NCI-H1694 treated with DMSO at 0.1 percent for 48 hours (cell line): ENCODE measurements at regions not wholly inside any gene's neighbourhood (a gene's known extent, or its start where the extent isn't known, plus 50 kb on each side); places are given as distances from the start of the nearest gene placed in this dataset.

Experiments used
- DNase-seq: peaks from one replicate; lab custom pipeline; 2025; lab: John Stamatoyannopoulos, UW

DNA sequence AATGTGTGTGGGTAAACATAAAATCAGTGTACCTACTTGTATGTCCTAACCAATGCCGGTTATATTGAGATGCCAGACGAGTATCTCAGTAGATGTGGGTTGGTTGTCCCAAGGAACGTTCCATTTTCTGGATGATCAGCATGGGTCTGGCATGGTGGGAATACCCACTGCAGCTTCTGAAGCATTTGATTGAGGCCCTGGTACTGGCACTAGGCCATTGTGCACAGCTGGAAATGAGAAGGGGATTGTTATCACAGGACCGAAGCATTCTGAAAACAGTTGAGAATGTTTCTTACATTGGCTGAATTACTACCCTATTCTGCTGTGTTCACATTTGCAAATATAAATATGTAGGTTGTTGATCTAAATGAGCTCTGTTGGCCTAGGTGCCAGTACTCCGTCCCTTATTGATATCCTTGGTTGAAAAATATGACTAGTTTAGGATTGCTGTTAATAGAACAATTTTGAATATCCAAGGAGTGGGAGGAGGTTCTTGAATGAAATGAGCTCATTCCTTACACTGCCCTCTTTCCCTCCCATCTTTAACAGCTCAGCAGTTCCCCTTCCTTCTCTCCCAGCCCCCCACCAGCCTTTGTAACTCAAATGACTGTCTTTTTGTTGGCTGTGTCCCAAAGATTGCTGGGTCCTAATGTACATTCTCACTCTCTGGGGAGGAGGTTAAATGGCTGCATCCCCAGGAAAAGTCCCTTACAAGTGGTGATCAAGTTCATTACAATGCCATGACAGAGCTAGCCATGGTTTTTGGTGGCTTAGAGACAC is 293.3 kb upstream of the TPM1 start:
- no peak for DNase-seq

DNA sequence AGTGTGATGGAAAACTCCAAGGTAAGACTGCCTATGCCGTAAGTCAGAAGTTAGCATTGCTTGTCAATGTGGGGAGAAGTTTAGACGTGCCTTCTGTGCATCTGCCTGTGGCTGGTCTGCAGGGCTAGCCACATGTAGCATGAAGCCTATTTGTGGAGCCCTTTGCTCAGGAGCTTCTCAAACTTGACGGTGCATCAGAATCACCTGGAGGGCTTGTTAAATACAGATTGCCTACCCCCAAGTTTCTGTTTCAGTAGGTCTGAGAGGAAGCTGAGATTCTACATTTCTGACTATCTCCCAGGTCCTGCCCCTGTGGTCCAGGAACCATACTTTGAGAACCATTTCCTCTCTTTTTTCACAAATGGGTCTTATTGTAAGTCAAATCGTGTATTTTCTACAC is 292.1 kb upstream of the TPM1 start:
- no peak for DNase-seq

- DNase-seq = no peak
Observed at GRCh38 chr15:62752657-62753517, 289.7 kb upstream of the TPM1 start.

GRCh38 chr15:62753518-62754221 is 288.9 kb upstream of the TPM1 start:
- DNase-seq = no peak

- no peak for DNase-seq
Observed at GRCh38 chr15:62756326-62756994, 286.1 kb upstream of the TPM1 start.

DNA sequence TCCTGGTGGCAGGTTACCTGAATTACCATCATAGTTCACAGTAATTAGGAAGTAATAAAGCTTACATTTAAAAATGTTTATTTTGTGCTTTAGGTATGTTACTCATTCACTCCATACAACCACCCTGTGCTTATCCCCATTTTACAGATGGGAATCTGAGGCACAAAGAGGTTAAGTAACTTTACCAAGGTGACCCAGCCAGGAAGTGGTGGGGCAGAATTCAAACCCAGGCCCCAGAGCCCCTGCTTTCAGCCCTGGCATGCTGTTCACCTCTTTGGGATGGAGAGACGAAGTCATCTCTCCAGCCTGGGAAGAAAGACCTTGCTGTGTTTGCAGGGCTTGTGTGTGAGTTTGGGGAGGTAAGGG is 285.6 kb upstream of the TPM1 start:
- no peak for DNase-seq

DNA sequence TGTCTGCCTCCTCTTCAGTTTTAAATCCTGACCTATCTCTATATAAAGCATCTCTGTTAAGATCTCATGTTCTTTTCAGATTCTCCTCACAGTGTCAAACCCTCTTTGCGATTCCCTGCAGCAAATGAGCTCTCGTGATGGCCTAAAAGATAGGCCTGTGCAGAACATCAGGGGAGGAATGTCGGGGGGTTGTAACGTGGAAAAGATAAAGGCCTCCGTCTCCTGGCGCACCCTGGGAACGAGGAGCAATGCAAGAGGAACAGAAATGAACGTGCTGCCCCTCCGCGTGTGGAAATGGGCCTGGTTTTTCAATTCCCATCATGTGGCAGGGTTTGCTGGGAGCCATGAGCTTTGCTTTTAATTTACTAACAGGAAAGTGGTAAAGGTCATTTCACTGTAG is 285.0 kb upstream of the TPM1 start:
- no peak for DNase-seq

GRCh38 chr15:62758126-62758951 is 284.2 kb upstream of the TPM1 start:
- DNase-seq = no peak

- no peak for DNase-seq
Observed at GRCh38 chr15:62758952-62759349, 283.6 kb upstream of the TPM1 start.

DNA sequence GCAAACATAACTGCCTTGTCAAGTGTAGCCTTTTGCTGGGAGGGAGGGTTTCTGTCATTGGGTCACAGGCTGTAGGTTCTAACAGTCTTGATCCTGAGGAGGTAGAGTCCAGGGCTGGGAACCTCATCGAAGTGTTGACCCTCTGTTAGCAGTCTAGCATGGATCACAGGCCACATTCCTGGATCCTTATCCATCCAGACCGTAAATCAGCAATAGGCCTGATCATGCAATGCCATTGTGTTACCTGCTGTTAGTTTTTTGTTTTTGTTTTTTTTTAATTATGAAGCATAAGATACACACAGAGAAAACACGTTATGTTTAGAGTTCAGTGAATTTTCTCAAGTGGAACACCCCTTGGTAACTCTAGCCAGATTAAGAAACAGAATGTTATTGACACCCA is 282.0 kb upstream of the TPM1 start:
- no peak for DNase-seq

GRCh38 chr15:62765916-62766315 is 276.6 kb upstream of the TPM1 start:
- DNase-seq = no peak

DNA sequence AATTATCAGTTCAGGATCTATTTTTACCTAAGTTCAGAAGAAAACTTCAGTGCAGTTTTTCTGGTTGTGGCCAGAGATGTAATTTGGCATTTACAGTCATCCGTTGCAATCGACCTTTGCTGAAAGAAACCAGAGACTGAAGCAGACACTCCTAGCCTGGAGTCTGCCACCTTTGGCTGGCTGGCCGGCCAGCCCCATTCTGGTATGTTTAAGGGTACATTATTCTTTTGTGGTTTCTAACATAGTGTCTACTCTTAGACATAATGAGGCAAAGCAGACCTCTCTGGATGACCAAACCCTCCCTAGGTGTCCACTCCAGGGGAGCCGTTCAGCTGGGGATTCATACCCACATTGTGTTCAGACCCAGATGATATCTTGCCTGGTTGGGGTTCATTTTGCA is 275.9 kb upstream of the TPM1 start:
- DNase-seq = no peak

DNA sequence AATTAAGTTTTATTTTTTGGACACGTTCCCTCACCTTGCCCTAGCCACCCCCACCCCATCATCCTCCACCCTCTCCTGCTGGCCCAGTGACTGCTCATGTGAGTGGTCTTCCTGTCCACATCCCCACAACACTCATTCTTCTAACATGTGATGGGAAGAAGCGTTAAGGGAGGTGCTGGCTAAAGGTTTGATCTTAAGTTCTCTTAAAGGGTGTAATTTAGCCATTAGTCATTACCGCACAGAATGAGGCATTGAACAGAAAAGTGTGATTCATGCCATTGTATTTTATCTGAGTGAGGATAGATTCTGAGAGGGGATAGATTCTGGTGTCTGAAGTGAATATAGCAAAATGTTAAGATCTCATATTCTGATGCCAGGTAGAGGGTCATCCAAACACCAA is 272.9 kb upstream of the TPM1 start:
- no peak for DNase-seq

- no peak for DNase-seq
Observed at GRCh38 chr15:62770111-62770660, 272.4 kb upstream of the TPM1 start.

DNA sequence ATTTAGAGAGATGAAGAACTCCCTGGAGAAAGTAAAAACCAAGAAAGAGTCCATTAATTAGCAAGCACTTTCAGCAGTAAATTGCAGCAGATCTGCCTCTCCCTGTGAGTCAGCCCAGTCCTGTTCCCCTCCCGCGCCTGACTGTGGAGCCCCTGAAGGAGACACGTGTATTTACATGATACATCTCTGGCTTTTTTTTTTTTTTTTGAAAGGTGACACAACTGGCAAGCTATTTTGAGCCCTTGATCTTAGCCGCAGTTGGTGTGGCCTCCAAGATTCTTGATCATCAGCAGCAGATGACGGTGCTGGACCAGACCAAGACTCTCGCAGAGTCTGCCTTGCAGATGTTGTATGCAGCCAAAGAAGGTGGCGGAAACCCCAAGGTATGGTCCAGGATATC is 271.8 kb upstream of the TPM1 start:
- DNase-seq = no peak

- DNase-seq = no peak
Observed at GRCh38 chr15:62771234-62771633, 271.3 kb upstream of the TPM1 start.

GRCh38 chr15:62773369-62774165 is 269.0 kb upstream of the TPM1 start:
- DNase-seq = no peak

DNA sequence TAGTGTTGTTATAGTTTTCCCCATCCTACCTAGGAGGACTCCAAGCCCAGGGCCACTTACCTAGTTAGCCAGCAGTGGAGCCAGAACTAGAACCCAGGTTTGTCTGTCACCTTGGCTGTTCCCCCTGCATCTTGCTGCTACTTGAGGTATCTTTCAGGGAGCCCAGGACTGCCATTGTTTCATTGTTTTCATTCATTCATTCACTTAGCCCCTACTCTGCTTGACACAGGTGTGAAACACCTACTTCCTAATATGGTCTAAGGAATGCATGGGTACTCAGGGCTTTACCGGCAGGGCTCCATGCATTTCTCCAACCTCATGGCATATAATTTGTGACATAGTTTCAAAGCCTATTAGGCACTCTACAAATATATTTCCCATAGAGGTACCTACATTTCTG is 266.6 kb upstream of the TPM1 start:
- DNase-seq = no peak

DNA sequence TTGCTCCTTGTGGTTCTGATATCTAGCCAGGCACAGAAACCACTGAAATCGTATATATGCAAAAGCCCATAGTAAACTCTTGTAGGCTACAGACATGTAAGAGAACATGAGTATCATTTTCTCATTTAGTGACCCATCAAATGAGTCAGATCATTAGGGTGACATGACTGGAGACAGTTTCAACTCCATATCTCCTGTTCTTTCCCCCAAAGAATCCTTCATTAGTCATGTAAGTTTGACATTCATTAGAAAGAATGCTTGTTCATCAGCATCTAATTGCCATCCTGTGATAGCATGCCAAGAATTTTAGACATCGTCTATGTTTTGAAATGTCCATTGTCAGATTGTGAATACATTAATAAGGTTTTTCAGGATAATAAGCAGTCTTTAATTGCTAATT is 264.9 kb upstream of the TPM1 start:
- DNase-seq = no peak

GRCh38 chr15:62779036-62779770 is 263.3 kb upstream of the TPM1 start:
- DNase-seq = no peak
